GM19397 (cell line): ENCODE measurements at regions not wholly inside any gene's neighbourhood (a gene's known extent, or its start where the extent isn't known, plus 50 kb on each side); places are given as distances from the start of the nearest gene placed in this dataset.
"Not testable (repeated sequence)": the region's sequence is repeated elsewhere in the genome, so short reads cannot be mapped to it uniquely, and the experiment has no call there.

Source experiments
- ATAC-seq: cut with Tn5 transposase; IDR thresholded peaks from one replicate; pipeline ENCODE4 v1.9.1; 2021; ENCODE audit warnings: mild to moderate bottlenecking, moderate library complexity; ENCODE audit not compliant: unreplicated experiment

- no peak for ATAC-seq
These were observed 92.1 kb upstream of the CREB1 start for GRCh38 chr2:207437524-207438143.

- no peak for ATAC-seq
These were observed 91.2 kb upstream of the CREB1 start for GRCh38 chr2:207438414-207439126.

- ATAC-seq, result not testable (repeated sequence)
These were observed 89.9 kb upstream of the CREB1 start for GRCh38 chr2:207439881-207440280.

- ATAC-seq, result no peak
These were observed 85.0 kb upstream of the CREB1 start for GRCh38 chr2:207444756-207445155.

GRCh38 chr2:207446653-207447052 lies 83.1 kb upstream of the CREB1 start:
- ATAC-seq, result no peak

- ATAC-seq, result no peak
These were observed 81.8 kb upstream of the CREB1 start for GRCh38 chr2:207448006-207448405.

- ATAC-seq, result no peak
These were observed 80.1 kb upstream of the CREB1 start for GRCh38 chr2:207449642-207450165.

GRCh38 chr2:207450186-207450585 lies 79.6 kb upstream of the CREB1 start:
- ATAC-seq, result no peak

- no peak for ATAC-seq
These were observed 71.2 kb upstream of the CREB1 start for GRCh38 chr2:207458582-207458981.

GRCh38 chr2:207459990-207460757 lies 69.6 kb upstream of the CREB1 start:
- ATAC-seq, result peak; percentile 67

- ATAC-seq, result no peak
These were observed 66.3 kb upstream of the CREB1 start for GRCh38 chr2:207463433-207463832.

- no peak for ATAC-seq
These were observed 65.8 kb upstream of the CREB1 start for GRCh38 chr2:207464007-207464406.

- ATAC-seq, result no peak
These were observed 63.9 kb upstream of the CREB1 start for GRCh38 chr2:207465894-207466293.

- ATAC-seq, result no peak
These were observed 61.9 kb upstream of the CREB1 start for GRCh38 chr2:207467716-207468347.

- ATAC-seq, result no peak
These were observed 61.3 kb upstream of the CREB1 start for GRCh38 chr2:207468488-207468887.

GRCh38 chr2:207469451-207469850 lies 60.3 kb upstream of the CREB1 start:
- no peak for ATAC-seq

- ATAC-seq, result no peak
These were observed 59.6 kb upstream of the CREB1 start for GRCh38 chr2:207469943-207470729.

GRCh38 chr2:207471261-207471660 lies 58.5 kb upstream of the CREB1 start:
- ATAC-seq, result no peak

GRCh38 chr2:207472343-207473048 lies 57.3 kb upstream of the CREB1 start:
- ATAC-seq, result no peak
